Activated CD8-positive, alpha-beta memory T cell treated with anti-CD3 and anti-CD28 coated beads, Interleukin-2, amount 10 ng/mL, durations not matched to agents 7 days and 5 days (primary cell): ENCODE measurements at regions not wholly inside any gene's neighbourhood (a gene's known extent, or its start where the extent isn't known, plus 50 kb on each side); places are given as distances from the start of the nearest gene placed in this dataset.

ENCODE experiments used
- ATAC-seq: fragments of 150-1000 bp; cut with Tn5 transposase; one replicate; pipeline ENCODE4 v1.10.0; 2021; ENCODE audit warnings: moderate library complexity
- CTCF ChIA-PET: fragments of 350-600 bp; sonication (Branson Sonifier 250); formaldehyde crosslinking; loops from one replicate; lab custom pipeline; 2021; ENCODE audit warnings: antibody characterized with exemption; lab: Charles Lee
- DNase-seq: peaks from one replicate; pipeline ENCODE4 v3.0.0-alpha.2; 2020
- H3K27ac Mint-ChIP-seq: one replicate; pipeline ENCODE4 v1.8.0; 2021; ENCODE audit warnings: mild to moderate bottlenecking, mixed read lengths
- H3K27me3 Mint-ChIP-seq: one replicate; pipeline ENCODE4 v1.8.0; 2021; ENCODE audit warnings: mixed read lengths
- H3K36me3 Mint-ChIP-seq: one replicate; pipeline ENCODE4 v1.8.0; 2021; ENCODE audit warnings: mild to moderate bottlenecking, mixed read lengths
- H3K4me1 Mint-ChIP-seq: one replicate; pipeline ENCODE4 v1.8.0; 2021; ENCODE audit warnings: mixed read lengths
- H3K4me3 Mint-ChIP-seq: one replicate; pipeline ENCODE4 v1.8.0; 2021; ENCODE audit warnings: mild to moderate bottlenecking, moderate library complexity, mixed read lengths
- H3K9me3 Mint-ChIP-seq: one replicate; pipeline ENCODE4 v1.8.0; 2022; ENCODE audit warnings: low read depth, mixed read lengths

- H3K36me3 Mint-ChIP-seq: no peaks in the 10 kb centered on the region
- no peak overlapping the region for H3K27ac Mint-ChIP-seq
- H3K4me3 Mint-ChIP-seq: no peak overlapping the region
- CTCF ChIA-PET: no interaction called here
- no peaks in the 10 kb centered on the region for H3K4me1 Mint-ChIP-seq
- H3K9me3 Mint-ChIP-seq: peaks cover 9% of the 10 kb centered on the region
- ATAC-seq (no peak), DNase-seq (no peak)
- H3K27me3 Mint-ChIP-seq: no peaks in the 10 kb centered on the region
These were observed 770.4 kb downstream of the TNS3 start for GRCh38 chr7:46811529-46811928.

GRCh38 chr7:46810986-46811385 is 770.9 kb downstream of the TNS3 start:
- Mint-ChIP-seq H3K4me1 (no peaks in the 10 kb centered on the region), H3K27ac (no peak overlapping the region), H3K9me3 (peaks cover 10% of the 10 kb centered on the region), H3K27me3 (no peaks in the 10 kb centered on the region), H3K4me3 (no peak overlapping the region), H3K36me3 (no peaks in the 10 kb centered on the region)
- ATAC-seq (no peak), DNase-seq (no peak)
- CTCF ChIA-PET: no interaction called here

GRCh38 chr7:46809886-46810285 is 772.0 kb downstream of the TNS3 start:
- H3K36me3 Mint-ChIP-seq: no peaks in the 10 kb centered on the region
- CTCF ChIA-PET: no interaction called here
- H3K9me3 Mint-ChIP-seq: peaks cover 10% of the 10 kb centered on the region
- H3K4me1 Mint-ChIP-seq: no peaks in the 10 kb centered on the region
- H3K27me3 Mint-ChIP-seq: no peaks in the 10 kb centered on the region
- H3K27ac Mint-ChIP-seq: no peak overlapping the region
- no peak overlapping the region for H3K4me3 Mint-ChIP-seq
- no peak for DNase-seq
- ATAC-seq: no peak

DNA sequence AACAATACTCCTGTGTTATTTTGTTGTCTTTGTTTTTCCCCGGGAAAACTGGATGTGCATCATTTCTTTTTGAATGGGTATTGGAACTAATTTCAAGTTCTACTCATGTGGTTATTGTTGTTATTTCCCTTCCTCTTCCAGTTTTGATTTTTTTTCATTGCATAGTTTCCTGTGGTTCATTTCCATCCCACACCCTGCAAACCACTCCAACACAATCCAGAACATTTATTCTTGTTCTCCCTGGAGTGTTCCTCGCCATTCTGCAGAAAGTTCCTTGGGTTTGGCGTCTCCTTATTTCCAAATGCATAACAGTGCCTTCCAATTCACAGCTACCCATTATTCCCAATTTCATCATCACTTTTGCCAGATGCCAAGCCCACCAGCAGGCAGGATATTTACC is 775.1 kb downstream of the TNS3 start:
- DNase-seq: no peak
- CTCF ChIA-PET: no interaction called here
- no peak overlapping the region for H3K27ac Mint-ChIP-seq
- H3K4me1 Mint-ChIP-seq: no peaks in the 10 kb centered on the region
- H3K4me3 Mint-ChIP-seq: no peak overlapping the region
- H3K36me3 Mint-ChIP-seq: no peaks in the 10 kb centered on the region
- no peak for ATAC-seq
- no peaks in the 10 kb centered on the region for H3K27me3 Mint-ChIP-seq
- peaks cover 9% of the 10 kb centered on the region for H3K9me3 Mint-ChIP-seq

DNA sequence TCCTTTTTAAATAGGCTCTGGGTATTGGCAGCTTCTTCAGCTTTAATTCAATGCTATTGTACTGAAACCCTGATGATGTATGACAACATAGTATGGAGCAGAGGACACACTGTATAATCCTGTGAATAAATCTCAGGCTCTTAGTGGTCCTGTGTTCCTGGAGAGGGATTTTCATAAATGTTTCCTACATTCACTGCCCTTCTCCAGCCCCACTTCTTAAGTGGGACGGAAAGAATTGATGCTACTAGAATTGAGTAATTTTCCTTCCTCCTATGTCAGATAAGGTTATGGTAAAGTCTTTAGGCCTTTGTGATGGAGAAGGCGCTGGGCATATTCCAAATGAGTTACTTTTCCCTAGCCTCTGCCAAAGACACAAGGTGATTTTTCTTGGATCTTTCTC is 779.4 kb downstream of the TNS3 start:
- DNase-seq (no peak), ATAC-seq (no peak)
- Mint-ChIP-seq H3K4me3 (no peak overlapping the region), H3K9me3 (peaks cover 9% of the 10 kb centered on the region), H3K4me1 (no peaks in the 10 kb centered on the region), H3K27me3 (no peaks in the 10 kb centered on the region), H3K27ac (no peak overlapping the region), H3K36me3 (no peaks in the 10 kb centered on the region)
- CTCF ChIA-PET: no interaction called here

DNA sequence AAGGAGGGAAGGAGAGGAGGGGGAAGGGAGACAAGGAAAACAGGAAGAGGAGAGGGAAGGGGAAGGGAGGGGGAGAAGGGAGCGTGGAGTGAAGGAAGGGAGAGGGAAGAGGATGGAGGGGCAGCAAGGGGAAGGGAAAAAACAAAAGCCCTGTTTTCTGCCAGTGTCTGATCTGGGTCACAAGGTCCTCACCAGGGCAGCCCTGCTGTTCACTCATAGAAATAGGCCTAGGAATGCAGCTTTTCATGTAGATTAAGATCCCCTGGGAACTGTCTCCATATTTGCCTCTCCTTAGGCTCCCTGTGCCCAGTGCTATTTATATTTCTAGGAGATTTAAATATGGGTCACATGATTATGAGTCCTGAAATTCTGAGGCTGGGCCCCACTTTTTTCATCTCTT is 790.7 kb downstream of the TNS3 start:
- ATAC-seq (no peak), DNase-seq (no peak)
- H3K9me3 Mint-ChIP-seq: no peaks in the 10 kb centered on the region
- H3K4me1 Mint-ChIP-seq: no peaks in the 10 kb centered on the region
- H3K27ac Mint-ChIP-seq: no peak overlapping the region
- no peak overlapping the region for H3K4me3 Mint-ChIP-seq
- CTCF ChIA-PET: no interaction called here
- no peaks in the 10 kb centered on the region for H3K36me3 Mint-ChIP-seq
- H3K27me3 Mint-ChIP-seq: no peaks in the 10 kb centered on the region

GRCh38 chr7:46786995-46787394 is 794.9 kb downstream of the TNS3 start:
- ATAC-seq: no peak
- Mint-ChIP-seq H3K9me3 (peaks cover 2% of the 10 kb centered on the region), H3K27me3 (no peaks in the 10 kb centered on the region), H3K4me3 (no peak overlapping the region), H3K36me3 (no peaks in the 10 kb centered on the region), H3K4me1 (no peaks in the 10 kb centered on the region), H3K27ac (no peak overlapping the region)
- CTCF ChIA-PET: no interaction called here
- DNase-seq: no peak

GRCh38 chr7:46786221-46786954 is 795.5 kb downstream of the TNS3 start:
- no peak overlapping the region for H3K4me3 Mint-ChIP-seq
- DNase-seq (no peak), ATAC-seq (no peak)
- H3K9me3 Mint-ChIP-seq: peaks cover 2% of the 10 kb centered on the region
- no peaks in the 10 kb centered on the region for H3K4me1 Mint-ChIP-seq
- H3K36me3 Mint-ChIP-seq: no peaks in the 10 kb centered on the region
- CTCF ChIA-PET: no interaction called here
- no peak overlapping the region for H3K27ac Mint-ChIP-seq
- H3K27me3 Mint-ChIP-seq: no peaks in the 10 kb centered on the region

DNA sequence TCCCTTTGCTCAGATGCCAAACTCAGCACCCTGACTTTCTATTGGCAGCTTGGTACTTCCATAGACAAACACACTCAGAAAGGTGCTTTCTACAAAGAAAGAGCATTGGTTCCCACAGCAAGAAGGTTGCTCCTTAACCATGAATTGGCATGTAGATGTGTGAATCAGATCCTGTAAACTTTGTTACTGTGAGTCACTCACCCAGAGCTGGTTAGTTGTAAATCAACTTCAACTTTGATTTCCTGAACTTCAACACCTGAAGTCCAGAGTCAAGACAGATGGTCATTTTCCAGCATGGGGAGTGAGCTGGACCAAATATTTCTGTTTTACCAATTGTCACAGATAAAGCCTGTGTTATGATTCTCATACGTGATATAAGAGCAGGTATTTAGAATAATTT is 797.2 kb downstream of the TNS3 start:
- H3K36me3 Mint-ChIP-seq: no peaks in the 10 kb centered on the region

GRCh38 chr7:46781901-46782439 is 799.9 kb downstream of the TNS3 start:
- CTCF ChIA-PET: no interaction called here
- Mint-ChIP-seq H3K27me3 (no peaks in the 10 kb centered on the region), H3K4me1 (no peaks in the 10 kb centered on the region), H3K36me3 (no peaks in the 10 kb centered on the region), H3K9me3 (peaks cover 9% of the 10 kb centered on the region), H3K4me3 (no peak overlapping the region), H3K27ac (no peak overlapping the region)
- no peak for ATAC-seq
- no peak for DNase-seq

More for the DNA sequence above, 797.2 kb downstream of the TNS3 start:
- no peaks in the 10 kb centered on the region for H3K27me3 Mint-ChIP-seq
- CTCF ChIA-PET: no interaction called here
- H3K4me1 Mint-ChIP-seq: no peaks in the 10 kb centered on the region
- no peak overlapping the region for H3K4me3 Mint-ChIP-seq
- H3K9me3 Mint-ChIP-seq: peaks cover 4% of the 10 kb centered on the region
- DNase-seq: no peak
- H3K27ac Mint-ChIP-seq: no peak overlapping the region
- no peak for ATAC-seq

DNA sequence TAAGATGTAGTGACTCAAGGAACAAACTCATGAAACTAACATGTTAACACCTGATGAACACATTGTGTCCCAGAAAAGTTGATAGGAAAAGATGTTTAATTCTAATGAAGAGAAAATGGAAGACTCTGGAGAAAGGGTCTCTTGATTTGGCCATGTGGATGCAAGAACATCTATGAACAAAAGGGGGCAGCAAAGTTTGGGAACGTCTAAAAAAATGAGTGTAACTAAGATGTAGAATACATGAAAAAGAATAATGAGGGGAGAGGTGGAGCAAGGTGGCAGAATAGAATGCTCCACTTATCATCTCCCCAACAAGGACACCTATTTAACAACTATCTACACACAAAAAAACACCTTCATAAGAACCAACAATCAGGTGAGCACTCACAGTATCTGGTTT is 805.1 kb downstream of the TNS3 start:
- Mint-ChIP-seq H3K4me1 (no peaks in the 10 kb centered on the region), H3K27ac (no peak overlapping the region), H3K36me3 (no peaks in the 10 kb centered on the region), H3K27me3 (no peaks in the 10 kb centered on the region), H3K4me3 (no peak overlapping the region), H3K9me3 (peaks cover 7% of the 10 kb centered on the region)
- ATAC-seq (no peak), DNase-seq (no peak)
- CTCF ChIA-PET: no interaction called here

- CTCF ChIA-PET: no interaction called here
- ATAC-seq (no peak), DNase-seq (no peak)
- Mint-ChIP-seq H3K4me3 (no peak overlapping the region), H3K36me3 (no peaks in the 10 kb centered on the region), H3K4me1 (no peaks in the 10 kb centered on the region), H3K9me3 (peaks cover 7% of the 10 kb centered on the region), H3K27ac (no peak overlapping the region), H3K27me3 (no peaks in the 10 kb centered on the region)
These were observed 806.1 kb downstream of the TNS3 start for GRCh38 chr7:46775776-46776175.

- no peak overlapping the region for H3K27ac Mint-ChIP-seq
- H3K9me3 Mint-ChIP-seq: peaks cover 5% of the 10 kb centered on the region
- H3K27me3 Mint-ChIP-seq: no peaks in the 10 kb centered on the region
- no peak for DNase-seq
- no peaks in the 10 kb centered on the region for H3K4me1 Mint-ChIP-seq
- no peaks in the 10 kb centered on the region for H3K36me3 Mint-ChIP-seq
- H3K4me3 Mint-ChIP-seq: no peak overlapping the region
- ATAC-seq: no peak
- CTCF ChIA-PET: no interaction called here
These were observed 806.9 kb downstream of the TNS3 start for GRCh38 chr7:46775020-46775419.

GRCh38 chr7:46774515-46774914 is 807.4 kb downstream of the TNS3 start:
- Mint-ChIP-seq H3K36me3 (no peaks in the 10 kb centered on the region), H3K27ac (no peak overlapping the region), H3K4me1 (no peaks in the 10 kb centered on the region), H3K4me3 (no peak overlapping the region), H3K27me3 (no peaks in the 10 kb centered on the region), H3K9me3 (peaks cover 5% of the 10 kb centered on the region)
- DNase-seq (no peak), ATAC-seq (no peak)
- CTCF ChIA-PET: no interaction called here
